ENCODE measurements at regions not wholly inside any gene's neighbourhood (a gene's known extent, or its start where the extent isn't known, plus 50 kb on each side); places are given as distances from the start of the nearest gene placed in this dataset.

DNA sequence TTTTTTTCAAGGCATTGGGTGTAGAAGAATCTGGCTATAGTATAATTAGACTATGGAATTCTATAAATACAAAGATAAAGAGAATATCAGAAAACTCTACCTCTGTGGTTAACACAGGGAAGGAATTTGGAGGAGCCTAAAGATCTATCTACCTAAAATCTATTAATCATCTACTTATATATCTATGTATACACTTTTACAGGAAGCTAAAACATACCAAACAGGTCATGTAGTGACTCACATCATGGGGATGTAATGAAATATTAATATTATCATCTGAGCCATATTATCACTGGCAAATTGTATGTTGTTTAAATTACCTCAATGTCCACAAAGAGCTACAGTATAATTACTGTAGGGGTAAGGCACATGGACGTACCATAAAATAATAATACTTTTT is 1748.2 kb downstream of the EFNA5 start:
- no peak for TF ChIP-seq RFX5 (IDR thresholded peaks at IDR 0.05; ENCODE audit: low read length)
- TF ChIP-seq CTCF (IDR thresholded peaks at IDR 0.05), result no peak
- TF ChIP-seq REST (IDR thresholded peaks at IDR 0.05; ENCODE audit: low read depth, low read length), result no peak
- TF ChIP-seq SMC3 (IDR thresholded peaks at IDR 0.05; ENCODE audit: low read depth, low read length), result no peak
- TF ChIP-seq SIN3A (IDR thresholded peaks at IDR 0.05; ENCODE audit: borderline replicate concordance, low read depth, low read length), result no peak
- no peak for TF ChIP-seq POLR2AphosphoS5 (IDR thresholded peaks at IDR 0.05; ENCODE audit: low read depth, low read length)
